ENCODE measurements at regions not wholly inside any gene's neighbourhood (a gene's known extent, or its start where the extent isn't known, plus 50 kb on each side); places are given as distances from the start of the nearest gene placed in this dataset.

DNA sequence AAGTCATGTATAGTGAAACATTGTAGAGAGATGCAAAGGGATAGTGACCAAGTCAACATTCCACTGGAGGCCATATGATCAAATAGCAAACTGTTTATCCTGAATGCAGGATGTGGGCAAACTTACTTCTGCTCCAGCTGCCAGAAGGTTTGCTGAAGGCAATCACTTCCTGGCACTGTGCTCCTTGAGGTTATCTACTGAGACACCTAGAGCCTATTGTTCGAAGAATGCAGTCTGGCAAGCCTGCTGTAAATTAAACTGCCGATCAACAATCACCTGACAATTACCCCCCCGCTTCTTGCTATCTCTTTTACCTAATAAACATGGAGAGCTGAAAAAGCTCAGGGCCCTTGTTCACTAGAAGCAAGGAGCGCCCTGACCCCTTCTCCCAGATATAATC lies 139.4 kb upstream of the B3GALT2 start:
- TF ChIP-seq, protein P1, sequence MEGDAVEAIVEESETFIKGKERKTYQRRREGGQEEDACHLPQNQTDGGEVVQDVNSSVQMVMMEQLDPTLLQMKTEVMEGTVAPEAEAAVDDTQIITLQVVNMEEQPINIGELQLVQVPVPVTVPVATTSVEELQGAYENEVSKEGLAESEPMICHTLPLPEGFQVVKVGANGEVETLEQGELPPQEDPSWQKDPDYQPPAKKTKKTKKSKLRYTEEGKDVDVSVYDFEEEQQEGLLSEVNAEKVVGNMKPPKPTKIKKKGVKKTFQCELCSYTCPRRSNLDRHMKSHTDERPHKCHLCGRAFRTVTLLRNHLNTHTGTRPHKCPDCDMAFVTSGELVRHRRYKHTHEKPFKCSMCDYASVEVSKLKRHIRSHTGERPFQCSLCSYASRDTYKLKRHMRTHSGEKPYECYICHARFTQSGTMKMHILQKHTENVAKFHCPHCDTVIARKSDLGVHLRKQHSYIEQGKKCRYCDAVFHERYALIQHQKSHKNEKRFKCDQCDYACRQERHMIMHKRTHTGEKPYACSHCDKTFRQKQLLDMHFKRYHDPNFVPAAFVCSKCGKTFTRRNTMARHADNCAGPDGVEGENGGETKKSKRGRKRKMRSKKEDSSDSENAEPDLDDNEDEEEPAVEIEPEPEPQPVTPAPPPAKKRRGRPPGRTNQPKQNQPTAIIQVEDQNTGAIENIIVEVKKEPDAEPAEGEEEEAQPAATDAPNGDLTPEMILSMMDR (IDR thresholded peaks at IDR 0.05) = no peak
- no peak for TF ChIP-seq ZFX (IDR thresholded peaks at IDR 0.05; ENCODE audit: borderline replicate concordance)

All from 22Rv1 (cell line).